Progenitor cell of endocrine pancreas (in vitro differentiated cells): ENCODE measurements at regions not wholly inside any gene's neighbourhood (a gene's known extent, or its start where the extent isn't known, plus 50 kb on each side); places are given as distances from the start of the nearest gene placed in this dataset.

Experiments
- DNase-seq: peaks from one replicate; pipeline ENCODE4 v3.0.0; 2021; ENCODE audit warnings: low spot score; ENCODE audit not compliant: unreplicated experiment
- H3K27ac Mint-ChIP-seq: 2 replicates; pipeline ENCODE4 v1.8.0; 2021; ENCODE audit warnings: mild to moderate bottlenecking, moderate library complexity, mixed read lengths
- H3K27me3 Mint-ChIP-seq: 2 replicates; pipeline ENCODE4 v1.8.0; 2021; ENCODE audit warnings: mixed read lengths
- H3K36me3 Mint-ChIP-seq: 2 replicates; pipeline ENCODE4 v1.8.0; 2022; ENCODE audit warnings: mixed read lengths; ENCODE audit not compliant: insufficient read depth
- H3K4me1 Mint-ChIP-seq: 2 replicates; pipeline ENCODE4 v1.8.0; 2021; ENCODE audit warnings: low read depth, mixed read lengths
- H3K4me3 Mint-ChIP-seq: 2 replicates; pipeline ENCODE4 v1.8.0; 2021; ENCODE audit warnings: low read depth, mild to moderate bottlenecking, moderate library complexity, mixed read lengths
- H3K9me3 Mint-ChIP-seq: 2 replicates; pipeline ENCODE4 v1.8.0; 2021; ENCODE audit warnings: low read depth, mixed read lengths
- TF ChIP-seq, protein P1 (sequence below): fragments of 200-600 bp; sonication (generic); IDR thresholded peaks from one replicate; pipeline ENCODE4 v1.5.0; 2021; ENCODE audit warnings: antibody characterized with exemption, mild to moderate bottlenecking; ENCODE audit not compliant: unreplicated experiment

- no peak overlapping the region for H3K4me3 Mint-ChIP-seq
- no peak for DNase-seq
- no peaks in the 10 kb centered on the region for H3K27me3 Mint-ChIP-seq
- no peaks in the 10 kb centered on the region for H3K36me3 Mint-ChIP-seq
- TF ChIP-seq, protein P1, sequence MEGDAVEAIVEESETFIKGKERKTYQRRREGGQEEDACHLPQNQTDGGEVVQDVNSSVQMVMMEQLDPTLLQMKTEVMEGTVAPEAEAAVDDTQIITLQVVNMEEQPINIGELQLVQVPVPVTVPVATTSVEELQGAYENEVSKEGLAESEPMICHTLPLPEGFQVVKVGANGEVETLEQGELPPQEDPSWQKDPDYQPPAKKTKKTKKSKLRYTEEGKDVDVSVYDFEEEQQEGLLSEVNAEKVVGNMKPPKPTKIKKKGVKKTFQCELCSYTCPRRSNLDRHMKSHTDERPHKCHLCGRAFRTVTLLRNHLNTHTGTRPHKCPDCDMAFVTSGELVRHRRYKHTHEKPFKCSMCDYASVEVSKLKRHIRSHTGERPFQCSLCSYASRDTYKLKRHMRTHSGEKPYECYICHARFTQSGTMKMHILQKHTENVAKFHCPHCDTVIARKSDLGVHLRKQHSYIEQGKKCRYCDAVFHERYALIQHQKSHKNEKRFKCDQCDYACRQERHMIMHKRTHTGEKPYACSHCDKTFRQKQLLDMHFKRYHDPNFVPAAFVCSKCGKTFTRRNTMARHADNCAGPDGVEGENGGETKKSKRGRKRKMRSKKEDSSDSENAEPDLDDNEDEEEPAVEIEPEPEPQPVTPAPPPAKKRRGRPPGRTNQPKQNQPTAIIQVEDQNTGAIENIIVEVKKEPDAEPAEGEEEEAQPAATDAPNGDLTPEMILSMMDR, result no peak
- no peak overlapping the region for H3K27ac Mint-ChIP-seq
- no peaks in the 10 kb centered on the region for H3K9me3 Mint-ChIP-seq
- H3K4me1 Mint-ChIP-seq, result peaks cover 2% of the 10 kb centered on the region
Observed at GRCh38 chr21:19792004-19792403, 1206.2 kb upstream of the NCAM2 start.

- Mint-ChIP-seq H3K36me3 (no peaks in the 10 kb centered on the region), H3K4me1 (no peaks in the 10 kb centered on the region), H3K27ac (no peak overlapping the region), H3K27me3 (no peaks in the 10 kb centered on the region), H3K9me3 (no peaks in the 10 kb centered on the region), H3K4me3 (no peak overlapping the region)
- TF ChIP-seq, protein P1, result no peak
- no peak for DNase-seq
Observed at GRCh38 chr21:19807201-19807600, 1191.0 kb upstream of the NCAM2 start.

- DNase-seq, result no peak
- Mint-ChIP-seq H3K27me3 (no peaks in the 10 kb centered on the region), H3K36me3 (no peaks in the 10 kb centered on the region), H3K4me1 (no peaks in the 10 kb centered on the region), H3K4me3 (no peak overlapping the region), H3K27ac (no peak overlapping the region), H3K9me3 (peaks cover 3% of the 10 kb centered on the region)
- TF ChIP-seq, protein P1, result no peak
Observed at GRCh38 chr21:19810779-19811178, 1187.4 kb upstream of the NCAM2 start.

- H3K4me3 Mint-ChIP-seq, result no peak overlapping the region
- H3K27ac Mint-ChIP-seq, result no peak overlapping the region
- no peaks in the 10 kb centered on the region for H3K9me3 Mint-ChIP-seq
- no peaks in the 10 kb centered on the region for H3K27me3 Mint-ChIP-seq
- H3K36me3 Mint-ChIP-seq, result no peaks in the 10 kb centered on the region
- TF ChIP-seq, protein P1, result no peak
- no peak for DNase-seq
- peaks cover 2% of the 10 kb centered on the region for H3K4me1 Mint-ChIP-seq
Observed at GRCh38 chr21:19830446-19830845, 1167.8 kb upstream of the NCAM2 start.

DNA sequence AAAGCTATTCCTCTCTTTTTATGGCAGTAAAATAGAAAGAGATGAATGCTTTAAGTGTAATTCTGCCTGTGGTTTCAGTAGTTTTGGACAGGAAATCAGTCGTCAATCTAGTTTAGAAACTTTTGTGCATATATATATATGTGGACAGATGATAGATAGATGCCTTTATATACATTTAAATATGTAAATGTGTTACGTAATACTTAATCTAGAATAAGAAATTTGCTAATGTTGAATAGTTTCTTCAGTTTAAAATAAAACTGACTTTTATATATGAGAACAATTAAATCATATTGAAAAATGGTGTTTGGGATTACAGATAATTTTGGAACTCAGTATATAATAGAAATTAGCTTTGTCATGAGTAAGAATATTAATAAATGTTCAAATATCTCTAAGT, 1165.7 kb upstream of the NCAM2 start:
- no peaks in the 10 kb centered on the region for H3K36me3 Mint-ChIP-seq
- H3K4me1 Mint-ChIP-seq, result peaks cover 2% of the 10 kb centered on the region
- no peaks in the 10 kb centered on the region for H3K9me3 Mint-ChIP-seq
- DNase-seq, result no peak
- H3K27ac Mint-ChIP-seq, result no peak overlapping the region
- H3K27me3 Mint-ChIP-seq, result no peaks in the 10 kb centered on the region
- no peak overlapping the region for H3K4me3 Mint-ChIP-seq
- TF ChIP-seq, protein P1, result no peak

- TF ChIP-seq, protein P1, result no peak
- Mint-ChIP-seq H3K4me3 (no peak overlapping the region), H3K9me3 (no peaks in the 10 kb centered on the region), H3K4me1 (peaks cover 2% of the 10 kb centered on the region), H3K27ac (no peak overlapping the region), H3K27me3 (no peaks in the 10 kb centered on the region), H3K36me3 (no peaks in the 10 kb centered on the region)
- no peak for DNase-seq
Observed at GRCh38 chr21:19833082-19833481, 1165.1 kb upstream of the NCAM2 start.
